Testis (tissue), 2 donors: ENCODE measurements at regions not wholly inside any gene's neighbourhood (a gene's known extent, or its start where the extent isn't known, plus 50 kb on each side); places are given as distances from the start of the nearest gene placed in this dataset.

Experiments used
- DNase-seq: peaks from one replicate; pipeline ENCODE4 v3.0.0-alpha.2; 2019
- H3K27ac ChIP-seq, 2 donors: fragments of 200-600 bp; sonication (generic); one replicate each; pipeline ENCODE4 v1.5.1; 2019
- H3K27me3 ChIP-seq: fragments of 200-600 bp; sonication (generic); one replicate; pipeline ENCODE4 v1.5.1; 2019
- H3K36me3 ChIP-seq: fragments of 200-600 bp; sonication (generic); one replicate; pipeline ENCODE4 v1.5.1; 2017; ENCODE audit warnings: low read depth; ENCODE audit errors: missing control alignments
- H3K4me1 ChIP-seq: fragments of 200-600 bp; sonication (generic); one replicate; pipeline ENCODE4 v1.5.1; 2019
- H3K4me3 ChIP-seq, 2 donors: fragments of 200-600 bp; sonication (generic); one replicate each; pipeline ENCODE4 v1.5.1; 2017 to 2019
- H3K9me3 ChIP-seq: fragments of 200-600 bp; sonication (generic); one replicate; pipeline ENCODE4 v1.5.1; 2017
- CTCF ChIP-seq, 3 experiments: fragments of 450-650 bp in 2 of 3; fragments of 200-600 bp in 1 of 3; sonication (generic) in 1 of 3; IDR thresholded peaks; one replicate each; pipeline ENCODE4 v1.5.1; 2016 to 2019; ENCODE audit warnings: antibody characterized with exemption in 3 of 3, mild to moderate bottlenecking in 2 of 3, moderate library complexity in 1 of 3
- POLR2A ChIP-seq: fragments of 450-650 bp; IDR thresholded peaks from one replicate; pipeline ENCODE4 v1.6.1; 2017; ENCODE audit warnings: antibody characterized with exemption, mild to moderate bottlenecking, moderate library complexity
- WGBS, 2 donors: methylation state at CpG; one replicate each; pipeline ENCODE4 v1.1.5; 2018; 5-methylcytosine and 5-hydroxymethylcytosine counted together
- intact Hi-C: fragments of 100-400 bp; cut with DNase I; formaldehyde crosslinking; loops from one replicate; pipeline ENCODE4 v1.15.1; 2023; ENCODE audit warnings: low total_unique reads

DNA sequence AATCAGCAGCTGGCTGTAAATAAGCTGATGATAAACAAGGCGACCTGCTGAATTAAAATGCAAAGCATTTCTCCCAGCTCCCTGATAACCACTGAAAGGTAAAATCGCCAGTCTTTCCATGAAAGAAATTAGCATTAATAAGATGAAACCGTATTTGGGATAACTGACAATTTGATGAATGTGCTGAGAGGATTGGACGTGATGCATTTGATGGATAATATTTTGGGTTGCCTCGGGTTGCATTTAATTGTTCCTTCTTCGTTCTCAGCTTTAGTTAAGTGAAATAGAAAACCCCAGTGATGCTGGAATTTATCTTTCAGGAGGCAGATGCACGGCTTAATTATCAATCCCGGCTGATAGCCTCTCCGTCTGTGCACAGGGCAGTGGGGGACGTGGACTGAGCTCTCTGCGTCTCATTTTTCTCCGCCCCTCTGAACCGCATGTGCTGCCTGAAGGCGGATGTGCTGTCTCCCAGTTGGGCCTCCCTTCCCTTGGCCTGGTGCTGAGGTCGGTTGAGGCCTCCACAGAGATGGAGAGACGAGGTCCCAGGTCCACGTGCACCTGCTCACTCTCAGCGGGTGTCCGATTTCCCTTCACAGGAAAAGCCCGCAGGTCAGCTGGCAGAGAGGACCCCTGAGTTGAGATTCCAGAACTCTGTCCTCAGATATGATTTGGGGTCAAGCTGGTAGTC, 846.2 kb downstream of the BRD1 start:
- no peak for DNase-seq
- Histone ChIP-seq H3K4me3 (no peak overlapping the region), H3K27ac (no peak overlapping the region), H3K27me3 (no peaks in the 10 kb centered on the region), H3K4me1 (no peaks in the 10 kb centered on the region), H3K36me3 (no peaks in the 10 kb centered on the region), H3K9me3 (no peaks in the 10 kb centered on the region)
- intact Hi-C loops: no loop called here
- 59 to 77% methylated on average over 20 of the region's 20 CpGs for WGBS, 2 donors
- TF ChIP-seq POLR2A (no peak), CTCF (IDR thresholded peaks at IDR 0.05) (no peak)

DNA sequence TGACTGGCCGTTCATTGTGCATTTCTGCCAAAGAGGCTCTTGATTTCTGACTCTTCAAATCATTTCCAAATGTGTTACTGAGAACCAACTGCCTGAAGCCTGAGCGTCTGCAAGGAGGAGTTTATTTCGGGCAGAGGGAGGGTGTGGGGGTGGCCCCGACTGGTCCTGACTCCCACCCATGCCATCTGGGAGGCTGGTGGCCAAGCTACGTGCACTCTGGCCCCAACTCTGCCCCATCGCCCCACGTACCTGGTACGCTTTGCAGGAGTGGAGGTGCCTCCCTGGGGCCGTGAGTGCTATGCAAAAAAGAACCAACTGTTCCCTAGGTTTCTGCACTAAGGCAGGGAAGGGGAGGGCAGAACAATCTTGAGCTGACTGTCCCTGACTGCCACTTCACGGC, 846.8 kb downstream of the BRD1 start:
- Histone ChIP-seq H3K4me3 (no peak overlapping the region), H3K27me3 (no peaks in the 10 kb centered on the region), H3K4me1 (no peaks in the 10 kb centered on the region), H3K36me3 (no peaks in the 10 kb centered on the region), H3K9me3 (no peaks in the 10 kb centered on the region), H3K27ac (no peak overlapping the region)
- intact Hi-C loops: no loop called here
- WGBS, 2 donors: 60 to 66% methylated on average over 9 to 10 of the region's 10 CpGs
- TF ChIP-seq POLR2A: no peak
- no peak for TF ChIP-seq CTCF (IDR thresholded peaks at IDR 0.05)
- no peak for DNase-seq

GRCh38 chr22:48980409-48980808, 847.3 kb downstream of the BRD1 start:
- TF ChIP-seq CTCF (IDR thresholded peaks at IDR 0.05): no peak
- TF ChIP-seq POLR2A: no peak
- H3K9me3 ChIP-seq: no peaks in the 10 kb centered on the region
- no peak overlapping the region for H3K27ac ChIP-seq
- no peaks in the 10 kb centered on the region for H3K36me3 ChIP-seq
- no peaks in the 10 kb centered on the region for H3K4me1 ChIP-seq
- WGBS, 2 donors: 81 to 89% methylated on average over 12 to 14 of the region's 14 CpGs
- no peak for DNase-seq
- no peaks in the 10 kb centered on the region for H3K27me3 ChIP-seq
- H3K4me3 ChIP-seq: no peak overlapping the region
- intact Hi-C loops: no loop called here

DNA sequence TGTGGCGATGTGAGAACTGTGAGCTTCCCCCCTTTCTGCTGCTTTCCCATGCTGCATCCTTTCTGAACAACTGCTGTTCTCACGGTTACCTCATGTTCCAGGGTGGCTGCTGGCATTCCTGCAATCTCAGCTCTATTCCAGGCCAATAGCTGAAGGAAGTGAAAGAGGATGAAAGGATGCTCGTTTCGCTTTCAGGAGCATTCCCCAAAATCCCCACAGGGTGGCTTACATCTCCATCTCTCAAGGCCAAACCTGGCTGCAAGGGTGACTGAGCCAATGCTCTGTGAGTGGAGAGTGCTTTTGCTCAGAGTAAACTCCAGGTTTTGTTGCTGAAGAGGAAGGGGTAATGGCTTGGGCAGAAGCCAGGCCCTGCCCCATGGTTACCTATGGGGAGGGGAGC, 848.2 kb downstream of the BRD1 start:
- Histone ChIP-seq H3K4me1 (no peaks in the 10 kb centered on the region), H3K4me3 (no peak overlapping the region), H3K36me3 (no peaks in the 10 kb centered on the region), H3K9me3 (no peaks in the 10 kb centered on the region), H3K27me3 (no peaks in the 10 kb centered on the region), H3K27ac (no peak overlapping the region)
- 59 to 61% methylated on average over 4 of the region's 4 CpGs for WGBS, 2 donors
- TF ChIP-seq POLR2A: no peak
- TF ChIP-seq CTCF (IDR thresholded peaks at IDR 0.05): no peak
- no peak for DNase-seq
- intact Hi-C loops: no loop called here
